BLaER1 treated with 17β-estradiol and CSF1 and Interleukin-3, amounts not matched to agents 10 nM and 100 nM (cell line): ENCODE measurements at regions not wholly inside any gene's neighbourhood (a gene's known extent, or its start where the extent isn't known, plus 50 kb on each side); places are given as distances from the start of the nearest gene placed in this dataset.
"Not testable (repeated sequence)": the region's sequence is repeated elsewhere in the genome, so short reads cannot be mapped to it uniquely, and the experiment has no call there.

Experiments used
- H3K27ac ChIP-seq, 11 experiments: shearing (Covaris generic); formaldehyde crosslinking; 2 replicates each; pipeline ENCODE4 v1.8.1; 2022
- H3K27me3 ChIP-seq, 11 experiments: shearing (Covaris generic); formaldehyde crosslinking; 2 replicates each; pipeline ENCODE4 v1.8.1; 2022
- H3K36me3 ChIP-seq, 11 experiments: shearing (Covaris generic); formaldehyde crosslinking; 2 replicates each; pipeline ENCODE4 v1.8.1; 2022
- H3K4me1 ChIP-seq, 10 experiments: shearing (Covaris generic); formaldehyde crosslinking; 2 replicates each; pipeline ENCODE4 v1.8.1; 2022
- H3K4me2 ChIP-seq, 11 experiments: shearing (Covaris generic); formaldehyde crosslinking; 2 replicates each; pipeline ENCODE4 v1.8.1; 2022
- H3K4me3 ChIP-seq, 10 experiments: shearing (Covaris generic); formaldehyde crosslinking; 2 replicates each; pipeline ENCODE4 v1.8.1; 2022
- H3K9ac ChIP-seq, 11 experiments: shearing (Covaris generic); formaldehyde crosslinking; 2 replicates each; pipeline ENCODE4 v1.8.1; 2022
- H3K9me3 ChIP-seq, 11 experiments: shearing (Covaris generic); formaldehyde crosslinking; replicated peaks in 1 of 11; 2 replicates each; pipeline ENCODE4 v1.8.1; 2022
- H4K20me1 ChIP-seq, 11 experiments: shearing (Covaris generic); formaldehyde crosslinking; 2 replicates each; pipeline ENCODE4 v1.8.1; 2022
- Cebpa-rat ChIP-seq, 11 experiments: shearing (Covaris generic); IDR thresholded peaks; 2 replicates each; pipeline ENCODE4 v1.8.1; 2022

DNA sequence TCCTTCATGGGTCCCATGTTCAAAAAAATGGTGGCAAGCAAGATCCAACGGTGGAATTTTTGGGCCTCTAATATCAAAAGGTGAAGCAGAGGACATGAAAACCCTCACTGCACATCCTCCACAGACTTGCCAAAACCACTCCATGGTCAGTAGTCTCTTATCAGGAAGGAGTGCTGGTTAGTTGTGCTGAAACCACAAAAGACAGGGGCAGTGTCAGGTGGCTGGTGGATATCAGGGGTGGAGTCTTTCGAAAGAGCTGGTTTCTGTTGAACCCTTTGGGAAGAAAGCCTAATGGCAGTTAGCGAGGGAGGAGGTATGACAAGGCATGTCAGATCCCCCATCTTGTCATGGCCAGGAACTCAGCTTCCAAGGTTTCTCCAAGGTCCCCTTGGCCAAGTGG, 395.9 kb upstream of the CAMK1G start:
- Histone ChIP-seq H3K4me1 (peaks cover 0 to 8% (median 0%) of the 10 kb centered on the region in 10 experiments; a peak in 1 of 20 replicates), H3K27ac (no peak overlapping the region), H3K9me3 (peaks cover 14 to 21% (median 19%) of the 10 kb centered on the region in 11 experiments), H3K4me3 (no peak overlapping the region), H4K20me1 (no peaks in the 10 kb centered on the region), H3K4me2 (no peak overlapping the region), H3K36me3 (no peaks in the 10 kb centered on the region), H3K27me3 (no peaks in the 10 kb centered on the region), H3K9ac (no peak overlapping the region)
- no peak for TF ChIP-seq Cebpa-rat (IDR thresholded peaks at IDR 0.05)

DNA sequence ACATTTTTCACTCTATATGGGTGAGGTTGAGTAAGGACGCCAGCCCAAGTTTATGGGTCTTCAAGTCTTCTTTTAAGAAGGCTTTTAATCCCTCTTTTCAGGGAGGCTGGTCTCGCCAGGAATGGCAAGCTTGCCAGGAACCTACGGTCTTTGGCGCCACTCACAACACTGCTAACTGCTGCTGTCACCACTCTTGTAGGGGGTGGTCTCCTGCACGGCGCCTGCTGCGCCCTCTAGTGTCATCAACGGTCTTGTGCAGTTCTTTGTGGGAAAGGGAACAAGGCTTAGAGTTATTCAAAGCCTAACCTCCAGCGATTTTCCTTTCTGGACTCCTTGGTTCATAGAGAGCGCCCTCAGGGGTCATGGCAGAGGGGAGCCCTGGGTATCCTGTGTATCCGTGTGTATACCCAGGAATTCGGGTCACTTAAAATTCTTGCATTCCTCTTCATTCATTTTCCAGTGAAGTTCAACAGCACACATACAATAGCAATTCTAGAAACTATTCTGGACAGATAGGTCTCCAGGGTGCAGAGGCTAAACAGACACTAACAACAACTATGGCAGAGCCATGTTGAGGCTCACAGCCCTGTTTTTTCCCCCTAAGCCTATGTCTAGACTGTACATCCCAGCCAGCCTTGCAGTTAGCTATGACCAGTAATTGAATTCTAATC, 392.8 kb upstream of the CAMK1G start:
- H4K20me1 ChIP-seq = no peaks in the 10 kb centered on the region
- no peaks in the 10 kb centered on the region for H3K36me3 ChIP-seq
- no peaks in the 10 kb centered on the region for H3K4me1 ChIP-seq
- H3K27me3 ChIP-seq = no peaks in the 10 kb centered on the region
- H3K4me2 ChIP-seq = no peak overlapping the region
- no peak for TF ChIP-seq Cebpa-rat (IDR thresholded peaks at IDR 0.05)
- H3K4me3 ChIP-seq = no peak overlapping the region
- H3K9ac ChIP-seq = no peak overlapping the region
- H3K27ac ChIP-seq = no peak overlapping the region
- H3K9me3 ChIP-seq = peaks cover 11 to 20% (median 13%) of the 10 kb centered on the region in 11 experiments

DNA sequence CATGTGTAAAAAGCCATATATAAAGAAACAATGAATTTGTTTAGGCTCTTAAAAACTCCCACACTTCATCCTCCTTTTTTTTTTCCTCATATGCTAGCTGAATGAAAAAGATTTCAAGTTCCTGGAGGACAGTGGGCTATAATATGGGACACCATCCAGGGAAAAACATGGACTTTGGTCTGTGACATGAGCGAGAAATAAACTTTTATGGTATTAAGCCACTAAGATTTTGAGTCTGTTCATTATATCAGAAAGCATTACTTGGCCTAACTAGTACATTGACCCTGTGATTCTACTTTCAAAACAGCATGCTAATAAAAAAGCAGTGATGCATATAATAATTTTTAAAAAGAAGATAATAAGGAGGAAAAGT, 392.3 kb upstream of the CAMK1G start:
- Histone ChIP-seq H3K9ac (no peak overlapping the region), H4K20me1 (no peaks in the 10 kb centered on the region)
- no peak for TF ChIP-seq Cebpa-rat (IDR thresholded peaks at IDR 0.05)

DNA sequence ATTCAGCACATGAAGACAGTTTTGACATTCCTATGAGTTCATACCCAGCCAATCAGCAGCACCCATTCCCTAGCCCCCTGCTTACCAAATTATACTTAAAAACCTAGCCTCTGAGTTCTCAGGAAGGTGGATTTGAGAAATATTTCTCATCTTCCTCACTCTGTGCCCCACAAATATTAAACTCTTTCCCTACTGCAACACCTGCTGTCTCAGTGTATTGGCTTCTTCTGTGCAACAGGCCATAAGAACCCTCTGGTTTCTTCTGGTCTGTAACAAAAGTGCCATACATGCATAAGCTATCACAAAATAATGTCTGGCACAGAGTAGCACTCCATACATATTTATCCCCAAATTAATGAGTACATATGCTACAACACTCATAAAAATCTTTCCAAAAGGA, 387.4 kb upstream of the CAMK1G start:
- Histone ChIP-seq H3K4me2 (no peak overlapping the region), H3K9me3 (peaks cover 25 to 38% (median 28%) of the 10 kb centered on the region in 11 experiments), H3K27ac (no peak overlapping the region), H4K20me1 (no peaks in the 10 kb centered on the region), H3K36me3 (no peaks in the 10 kb centered on the region), H3K4me3 (no peak overlapping the region; a peak in 1 of 20 replicates), H3K9ac (no peak overlapping the region), H3K27me3 (no peaks in the 10 kb centered on the region), H3K4me1 (no peaks in the 10 kb centered on the region)
- no peak for TF ChIP-seq Cebpa-rat (IDR thresholded peaks at IDR 0.05)

More for the DNA sequence above, 392.3 kb upstream of the CAMK1G start:
- no peak overlapping the region for H3K4me3 ChIP-seq
- H3K27me3 ChIP-seq = no peaks in the 10 kb centered on the region
- H3K27ac ChIP-seq = no peak overlapping the region
- H3K4me1 ChIP-seq = no peaks in the 10 kb centered on the region
- H3K4me2 ChIP-seq = no peak overlapping the region
- H3K9me3 ChIP-seq = peaks cover 16 to 26% (median 18%) of the 10 kb centered on the region in 11 experiments
- no peaks in the 10 kb centered on the region for H3K36me3 ChIP-seq

DNA sequence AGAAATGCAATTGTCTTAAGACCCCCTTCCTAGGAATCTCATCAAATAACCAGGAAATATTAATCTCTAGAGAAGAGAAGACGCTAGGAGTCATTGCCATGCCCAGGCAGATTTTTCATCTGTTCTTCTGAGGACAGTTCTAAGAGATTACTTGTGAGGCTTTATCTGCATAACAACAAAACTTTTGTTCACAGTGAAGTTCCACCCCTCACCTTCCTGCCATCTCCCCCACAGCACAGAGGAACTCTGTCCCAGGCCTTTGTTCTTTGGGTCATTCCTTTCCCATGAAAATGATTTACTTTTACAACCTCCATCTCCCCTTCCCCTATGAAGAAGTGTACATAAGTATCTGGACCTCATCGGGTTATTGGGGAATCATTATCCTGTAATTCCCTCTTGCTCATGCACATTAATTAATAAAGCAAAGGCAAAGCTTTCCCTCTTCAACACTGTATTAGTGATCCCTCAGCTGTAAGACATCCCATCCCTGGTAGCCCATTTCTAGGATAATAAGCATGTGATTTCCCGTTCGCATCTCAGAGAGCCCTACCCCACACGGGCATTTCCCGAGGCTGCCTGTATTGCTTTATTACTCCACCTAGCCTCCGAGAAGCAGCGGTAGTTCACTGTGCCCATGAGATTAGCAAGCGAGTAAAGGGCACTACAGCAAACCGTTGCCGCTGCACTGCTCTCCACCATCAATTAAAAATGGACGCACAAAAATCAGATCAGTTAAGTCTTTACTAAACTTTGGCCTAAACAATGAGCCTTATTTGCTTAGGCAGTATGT, 384.4 kb upstream of the CAMK1G start:
- no peak overlapping the region for H3K27ac ChIP-seq
- H3K9me3 ChIP-seq = peaks cover 25 to 33% (median 28%) of the 10 kb centered on the region in 11 experiments
- TF ChIP-seq Cebpa-rat (IDR thresholded peaks at IDR 0.05) = no peak
- no peaks in the 10 kb centered on the region for H4K20me1 ChIP-seq
- no peak overlapping the region for H3K4me3 ChIP-seq
- H3K27me3 ChIP-seq = no peaks in the 10 kb centered on the region
- H3K4me2 ChIP-seq = no peak overlapping the region
- H3K9ac ChIP-seq = no peak overlapping the region
- no peaks in the 10 kb centered on the region for H3K36me3 ChIP-seq
- H3K4me1 ChIP-seq = no peaks in the 10 kb centered on the region

DNA sequence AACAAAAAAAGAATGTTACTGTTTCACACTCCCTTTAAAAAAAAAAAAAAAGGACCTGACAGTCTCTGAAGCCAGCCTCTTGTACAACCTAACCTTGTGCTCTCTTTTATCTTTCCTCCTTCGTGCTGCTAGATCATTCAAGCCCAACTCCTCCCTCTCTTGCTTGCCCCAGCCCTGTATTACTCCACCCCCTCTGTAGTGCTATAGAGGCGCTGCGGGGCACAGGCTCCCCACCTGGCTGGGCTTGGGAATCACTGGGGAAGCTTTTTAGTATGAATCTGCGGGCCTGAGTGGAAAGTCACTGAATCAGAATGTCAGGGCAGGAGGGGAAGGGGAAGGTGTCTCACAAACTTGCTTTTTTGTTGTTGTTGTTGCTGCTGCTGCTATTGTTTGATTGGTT, 383.7 kb upstream of the CAMK1G start:
- H3K4me1 ChIP-seq = no peaks in the 10 kb centered on the region
- H4K20me1 ChIP-seq = no peaks in the 10 kb centered on the region
- no peaks in the 10 kb centered on the region for H3K36me3 ChIP-seq
- no peak overlapping the region for H3K4me3 ChIP-seq
- no peak overlapping the region for H3K4me2 ChIP-seq
- peaks cover 23 to 27% (median 24%) of the 10 kb centered on the region in 11 experiments for H3K9me3 ChIP-seq
- H3K27me3 ChIP-seq = no peaks in the 10 kb centered on the region
- no peak for TF ChIP-seq Cebpa-rat (IDR thresholded peaks at IDR 0.05)
- no peak overlapping the region for H3K27ac ChIP-seq
- H3K9ac ChIP-seq = no peak overlapping the region

DNA sequence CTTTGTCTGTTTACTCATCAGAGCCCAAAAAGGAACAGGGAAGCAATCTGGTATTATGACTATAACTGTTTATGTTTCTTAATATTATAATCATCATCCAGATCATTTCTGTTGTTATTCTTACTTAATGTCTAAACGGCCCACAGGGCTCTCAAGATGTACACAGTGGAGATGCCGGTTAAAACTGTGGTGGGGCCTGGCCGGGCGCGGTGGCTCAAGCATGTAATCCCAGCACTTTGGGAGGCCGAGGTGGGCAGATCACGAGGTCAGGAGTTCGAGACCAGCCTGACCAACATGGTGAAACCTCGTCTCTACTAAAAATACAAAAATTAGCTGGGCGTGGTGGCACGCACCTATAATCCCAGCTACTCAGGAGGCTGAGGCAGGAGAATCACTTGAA, 381.2 kb upstream of the CAMK1G start:
- not testable (repeated sequence) for H3K4me3 ChIP-seq, H3K4me2 ChIP-seq

DNA sequence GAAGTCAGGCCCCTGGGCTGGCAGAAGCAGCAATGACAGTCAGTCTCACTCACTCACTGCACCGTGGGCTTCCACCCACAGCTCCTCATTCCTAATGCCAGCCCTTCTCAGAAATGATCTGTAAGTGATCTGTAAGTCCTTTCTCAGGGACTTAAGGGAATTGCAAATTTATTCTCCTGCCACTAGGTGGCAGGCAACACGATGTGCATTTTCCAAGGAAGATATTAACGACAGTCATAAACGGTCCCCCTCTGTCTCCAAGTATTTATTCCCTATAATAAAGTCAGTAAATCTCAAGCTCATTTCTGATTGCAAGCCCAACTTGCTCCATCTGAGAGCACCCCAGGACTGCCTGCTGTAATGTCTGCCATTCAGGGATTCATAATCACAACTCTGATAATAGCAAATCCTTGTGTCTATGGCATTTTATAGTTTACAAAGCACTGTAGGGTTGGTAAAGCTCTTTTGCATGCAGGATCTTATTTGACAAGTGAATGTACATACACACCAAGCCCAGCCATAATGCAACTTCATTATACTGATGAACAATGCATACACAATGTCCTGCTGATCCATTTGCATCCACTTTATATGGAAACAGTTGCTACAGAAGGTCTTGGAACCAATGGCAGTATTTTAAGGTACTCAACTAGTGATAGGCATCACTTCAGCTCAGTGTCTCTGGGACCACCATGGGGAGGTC, 380.5 kb upstream of the CAMK1G start:
- H3K27me3 ChIP-seq = peaks cover 0 to 3% (median 1%) of the 10 kb centered on the region in 11 experiments; a peak in 5 of 22 replicates
- TF ChIP-seq Cebpa-rat (IDR thresholded peaks at IDR 0.05) = no peak

More for the DNA sequence above, 381.2 kb upstream of the CAMK1G start:
- not testable (repeated sequence) for H3K27me3 ChIP-seq, H3K9me3 ChIP-seq, H3K36me3 ChIP-seq, H3K9ac ChIP-seq, H4K20me1 ChIP-seq, H3K4me1 ChIP-seq, H3K27ac ChIP-seq

DNA sequence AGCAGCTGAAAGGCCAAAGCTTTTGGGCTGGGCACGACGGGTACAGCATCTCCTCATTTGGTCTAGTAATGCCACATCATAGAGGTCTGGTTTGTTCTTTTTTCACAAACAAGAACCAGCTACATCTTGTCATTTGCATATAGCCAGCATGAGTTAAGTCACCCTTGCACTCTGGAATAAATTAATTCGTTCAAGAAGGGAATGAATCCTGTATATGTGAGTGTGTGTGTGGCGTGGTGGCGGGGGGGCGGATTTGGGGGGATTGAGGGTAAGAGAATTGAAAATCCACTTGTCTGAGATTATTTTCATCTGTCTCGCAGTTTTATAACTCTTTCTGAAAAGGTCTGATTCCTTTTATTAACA, 380.0 kb upstream of the CAMK1G start:
- Histone ChIP-seq H3K4me2 (no peak overlapping the region), H3K27me3 (peaks cover 0 to 8% (median 7%) of the 10 kb centered on the region in 11 experiments; a peak in 8 of 22 replicates), H3K27ac (no peak overlapping the region), H3K9me3 (no peaks in the 10 kb centered on the region), H3K4me3 (no peak overlapping the region), H3K36me3 (no peaks in the 10 kb centered on the region), H3K9ac (no peak overlapping the region), H3K4me1 (peaks cover 6 to 18% (median 14%) of the 10 kb centered on the region in 10 experiments; a peak in 19 of 20 replicates), H4K20me1 (no peaks in the 10 kb centered on the region)
- no peak for TF ChIP-seq Cebpa-rat (IDR thresholded peaks at IDR 0.05)

More for the DNA sequence above, 380.5 kb upstream of the CAMK1G start:
- H3K4me2 ChIP-seq = no peak overlapping the region
- no peak overlapping the region for H3K9ac ChIP-seq
- peaks cover 6 to 13% (median 11%) of the 10 kb centered on the region in 10 experiments; a peak in 19 of 20 replicates for H3K4me1 ChIP-seq
- H4K20me1 ChIP-seq = no peaks in the 10 kb centered on the region
- H3K9me3 ChIP-seq = no peaks in the 10 kb centered on the region
- H3K4me3 ChIP-seq = no peak overlapping the region
- no peaks in the 10 kb centered on the region for H3K36me3 ChIP-seq
- no peak overlapping the region for H3K27ac ChIP-seq
